Mesenchymal stem cell (in vitro differentiated cells and primary cell): ENCODE measurements at regions not wholly inside any gene's neighbourhood (a gene's known extent, or its start where the extent isn't known, plus 50 kb on each side); places are given as distances from the start of the nearest gene placed in this dataset.
A peak's percentile ranks its signal among the peaks of the same experiment; 100 is the strongest.

Experiments
- DNase-seq: peaks from one replicate; pipeline ENCODE4 v3.0.0-alpha.2; 2013
- H2AFZ ChIP-seq: one replicate; pipeline ENCODE4 v1.6.1; 2013; ENCODE audit warnings: low read depth, mild to moderate bottlenecking, control low read depth, inconsistent platforms, low read length, moderate library complexity
- H2AK5ac ChIP-seq: 2 replicates; pipeline ENCODE4 v1.6.1; 2013; ENCODE audit warnings: low read length, moderate library complexity, mild to moderate bottlenecking, inconsistent platforms; ENCODE audit not compliant: severe bottlenecking
- H2BK120ac ChIP-seq: one replicate; pipeline ENCODE4 v1.6.1; 2013; ENCODE audit warnings: low read depth, mild to moderate bottlenecking, inconsistent platforms, low read length, moderate library complexity
- H2BK12ac ChIP-seq, 2 experiments: one replicate each; pipeline ENCODE4 v1.6.1; 2013; ENCODE audit warnings: inconsistent platforms in 2 of 2, low read length in 2 of 2, mild to moderate bottlenecking in 2 of 2, moderate library complexity in 2 of 2, control low read depth in 1 of 2
- H2BK15ac ChIP-seq: one replicate; pipeline ENCODE4 v1.6.1; 2013; ENCODE audit warnings: mild to moderate bottlenecking, low read depth, inconsistent platforms; ENCODE audit not compliant: poor library complexity, severe bottlenecking
- H2BK5ac ChIP-seq: 2 replicates; pipeline ENCODE4 v1.6.1; 2013; ENCODE audit warnings: low read depth, mild to moderate bottlenecking, low read length, control low read depth, inconsistent platforms; ENCODE audit not compliant: poor library complexity, severe bottlenecking
- H3K14ac ChIP-seq, 2 experiments: one replicate each; pipeline ENCODE4 v1.6.1; 2013; ENCODE audit warnings: inconsistent platforms in 2 of 2, low read length in 2 of 2, control low read depth in 1 of 2, mild to moderate bottlenecking in 1 of 2, moderate library complexity in 1 of 2
- H3K18ac ChIP-seq, 2 experiments: one replicate each; pipeline ENCODE4 v1.6.1; 2013; ENCODE audit warnings: inconsistent platforms in 2 of 2, low read length in 2 of 2, control low read depth in 1 of 2, low read depth in 1 of 2, mild to moderate bottlenecking in 1 of 2
- H3K23ac ChIP-seq, 2 experiments: one replicate each; pipeline ENCODE4 v1.6.1; 2013; ENCODE audit warnings: inconsistent platforms in 2 of 2, low read length in 2 of 2, mild to moderate bottlenecking in 2 of 2, moderate library complexity in 2 of 2, control low read depth in 1 of 2
- H3K27ac ChIP-seq: 2 replicates; pipeline ENCODE4 v1.5.1; 2013; ENCODE audit warnings: mild to moderate bottlenecking, moderate library complexity, low read length, control low read depth, inconsistent platforms; ENCODE audit not compliant: poor library complexity, severe bottlenecking
- H3K27me3 ChIP-seq, 2 experiments: 2 replicates each; pipeline versions ENCODE4 v1.6.1 to v1.7.0; 2013; ENCODE audit warnings: low read length in 2 of 2, mild to moderate bottlenecking in 2 of 2, moderate library complexity in 2 of 2, control low read depth in 1 of 2, inconsistent platforms in 1 of 2; ENCODE audit not compliant: control insufficient read depth in 1 of 2, insufficient read depth in 1 of 2
- H3K36me3 ChIP-seq, 2 experiments: 2 replicates each; pipeline versions ENCODE4 v1.6.1 to v1.7.0; 2013; ENCODE audit warnings: low read length in 2 of 2, control low read depth in 1 of 2, inconsistent platforms in 1 of 2, low read depth in 1 of 2, mild to moderate bottlenecking in 1 of 2; ENCODE audit not compliant: insufficient read depth in 2 of 2, control insufficient read depth in 1 of 2
- H3K4ac ChIP-seq, 2 experiments: one replicate each; pipeline ENCODE4 v1.6.1; 2013; ENCODE audit warnings: inconsistent platforms in 2 of 2, low read length in 2 of 2, mild to moderate bottlenecking in 2 of 2, moderate library complexity in 2 of 2, control low read depth in 1 of 2, low read depth in 1 of 2
- H3K4me1 ChIP-seq: 2 replicates; pipeline ENCODE4 v1.6.1; 2013; ENCODE audit warnings: low read depth, low read length, control low read depth; ENCODE audit not compliant: control insufficient read depth, insufficient read depth
- H3K4me2 ChIP-seq: 2 replicates; pipeline ENCODE4 v1.6.1; 2013; ENCODE audit warnings: low read length, mild to moderate bottlenecking, inconsistent platforms; ENCODE audit not compliant: poor library complexity, severe bottlenecking
- H3K4me3 ChIP-seq, 2 experiments: 2 replicates each; pipeline versions ENCODE4 v1.5.1 to v1.7.0; 2013; ENCODE audit warnings: low read length in 2 of 2, mild to moderate bottlenecking in 2 of 2, control low read depth in 1 of 2, low read depth in 1 of 2; ENCODE audit not compliant: insufficient read depth in 1 of 2
- H3K79me1 ChIP-seq: replicated peaks from 2 replicates; pipeline ENCODE4 v1.6.1; 2013; ENCODE audit warnings: mild to moderate bottlenecking, control low read depth, low read length, inconsistent platforms; ENCODE audit not compliant: poor library complexity, severe bottlenecking
- H3K9ac ChIP-seq: 2 replicates; pipeline ENCODE4 v1.7.0; 2013; ENCODE audit warnings: mild to moderate bottlenecking, low read length, moderate library complexity
- H3K9me3 ChIP-seq: 2 replicates; pipeline ENCODE4 v1.7.0; 2013; ENCODE audit warnings: mild to moderate bottlenecking, low read length; ENCODE audit not compliant: control insufficient read depth
- H4K8ac ChIP-seq: one replicate; pipeline ENCODE4 v1.6.1; 2013; ENCODE audit warnings: inconsistent platforms, mild to moderate bottlenecking, low read length, moderate library complexity
- H4K91ac ChIP-seq: one replicate; pipeline ENCODE4 v1.6.1; 2013; ENCODE audit warnings: mild to moderate bottlenecking, low read length, inconsistent platforms
- WGBS: methylation state at CpG from one replicate; pipeline ENCODE4 v1.1.7; 2013; ENCODE audit warnings: mixed read lengths; 5-methylcytosine and 5-hydroxymethylcytosine counted together

- H3K4me3 ChIP-seq, result no peak overlapping the region
- no peaks in the 10 kb centered on the region for H3K4me1 ChIP-seq
- no CpG with 5 or more reads among the region's 1 CpG for WGBS
- no peak overlapping the region for H3K4ac ChIP-seq
- H3K27ac ChIP-seq, result no peak overlapping the region
- H2AFZ ChIP-seq, result no peak overlapping the region
- H3K36me3 ChIP-seq, result no peaks in the 10 kb centered on the region
- no peak overlapping the region for H2BK5ac ChIP-seq
- H3K79me1 ChIP-seq, result no peaks in the 10 kb centered on the region
- no peak overlapping the region for H4K91ac ChIP-seq
- no peaks in the 10 kb centered on the region for H3K27me3 ChIP-seq
- H2BK15ac ChIP-seq, result no peak overlapping the region
- no peak overlapping the region for H2AK5ac ChIP-seq
- H2BK12ac ChIP-seq, result no peak overlapping the region
- DNase-seq, result no peak
- no peak overlapping the region for H3K23ac ChIP-seq
- no peaks in the 10 kb centered on the region for H3K9me3 ChIP-seq
- H3K14ac ChIP-seq, result no peak overlapping the region
- no peak overlapping the region for H3K9ac ChIP-seq
- H3K18ac ChIP-seq, result no peak overlapping the region
- H4K8ac ChIP-seq, result no peak overlapping the region
- no peak overlapping the region for H3K4me2 ChIP-seq
- no peak overlapping the region for H2BK120ac ChIP-seq
Observed at GRCh38 chr7:108808549-108809266, 239.0 kb downstream of the DNAJB9 start.

- Histone ChIP-seq H2AK5ac (no peak overlapping the region), H3K4me1 (no peaks in the 10 kb centered on the region), H3K27ac (no peak overlapping the region), H2BK5ac (no peak overlapping the region), H2BK120ac (no peak overlapping the region), H3K9ac (no peak overlapping the region), H3K4ac (no peak overlapping the region), H3K23ac (no peak overlapping the region), H4K91ac (no peak overlapping the region), H2BK15ac (no peak overlapping the region), H3K9me3 (no peaks in the 10 kb centered on the region), H3K4me3 (no peak overlapping the region), H2AFZ (no peak overlapping the region), H3K4me2 (no peak overlapping the region), H3K36me3 (no peaks in the 10 kb centered on the region), H3K79me1 (no peaks in the 10 kb centered on the region), H2BK12ac (no peak overlapping the region), H3K27me3 (no peaks in the 10 kb centered on the region), H3K18ac (no peak overlapping the region), H3K14ac (no peak overlapping the region), H4K8ac (no peak overlapping the region)
- WGBS, result 89% methylated on average over 1 of the region's 2 CpGs
- DNase-seq, result peak; percentile 2
Observed at GRCh38 chr7:108809356-108809755, 239.7 kb downstream of the DNAJB9 start.

GRCh38 chr7:108810756-108811385, 241.2 kb downstream of the DNAJB9 start:
- H3K4me1 ChIP-seq, result no peaks in the 10 kb centered on the region

GRCh38 chr7:108813251-108814014, 243.8 kb downstream of the DNAJB9 start:
- 73% methylated on average over 2 of the region's 3 CpGs for WGBS
- no peak overlapping the region for H2BK120ac ChIP-seq
- H4K91ac ChIP-seq, result no peak overlapping the region
- H3K14ac ChIP-seq, result no peak overlapping the region
- no peaks in the 10 kb centered on the region for H3K79me1 ChIP-seq
- H3K4me3 ChIP-seq, result no peak overlapping the region
- H2BK15ac ChIP-seq, result no peak overlapping the region
- no peak overlapping the region for H3K4ac ChIP-seq
- no peak overlapping the region for H2BK12ac ChIP-seq
- no peak overlapping the region for H2AK5ac ChIP-seq
- H3K23ac ChIP-seq, result no peak overlapping the region
- H3K27ac ChIP-seq, result no peak overlapping the region
- H3K27me3 ChIP-seq, result peaks cover 0 to 3% of the 10 kb centered on the region in 2 experiments
- no peak overlapping the region for H2AFZ ChIP-seq
- H4K8ac ChIP-seq, result no peak overlapping the region
- no peak overlapping the region for H2BK5ac ChIP-seq
- no peak for DNase-seq
- H3K9ac ChIP-seq, result no peak overlapping the region
- no peaks in the 10 kb centered on the region for H3K9me3 ChIP-seq
- H3K36me3 ChIP-seq, result no peaks in the 10 kb centered on the region
- no peaks in the 10 kb centered on the region for H3K4me1 ChIP-seq
- H3K4me2 ChIP-seq, result no peak overlapping the region
- H3K18ac ChIP-seq, result no peak overlapping the region

More at GRCh38 chr7:108810756-108811385, 241.2 kb downstream of the DNAJB9 start:
- Histone ChIP-seq H3K4ac (no peak overlapping the region), H3K18ac (no peak overlapping the region), H2BK12ac (no peak overlapping the region), H2BK15ac (no peak overlapping the region), H3K36me3 (no peaks in the 10 kb centered on the region), H3K14ac (no peak overlapping the region), H3K27ac (no peak overlapping the region), H3K79me1 (no peaks in the 10 kb centered on the region), H3K9ac (no peak overlapping the region), H3K4me2 (no peak overlapping the region), H2BK120ac (no peak overlapping the region), H4K8ac (no peak overlapping the region), H3K9me3 (no peaks in the 10 kb centered on the region), H3K23ac (no peak overlapping the region), H3K27me3 (no peaks in the 10 kb centered on the region), H4K91ac (no peak overlapping the region), H2BK5ac (no peak overlapping the region), H2AK5ac (no peak overlapping the region), H2AFZ (no peak overlapping the region), H3K4me3 (no peak overlapping the region)
- 80% methylated on average over 2 of the region's 2 CpGs for WGBS
- DNase-seq, result no peak
